ENCODE measurements at regions not wholly inside any gene's neighbourhood (a gene's known extent, or its start where the extent isn't known, plus 50 kb on each side); places are given as distances from the start of the nearest gene placed in this dataset.

DNA sequence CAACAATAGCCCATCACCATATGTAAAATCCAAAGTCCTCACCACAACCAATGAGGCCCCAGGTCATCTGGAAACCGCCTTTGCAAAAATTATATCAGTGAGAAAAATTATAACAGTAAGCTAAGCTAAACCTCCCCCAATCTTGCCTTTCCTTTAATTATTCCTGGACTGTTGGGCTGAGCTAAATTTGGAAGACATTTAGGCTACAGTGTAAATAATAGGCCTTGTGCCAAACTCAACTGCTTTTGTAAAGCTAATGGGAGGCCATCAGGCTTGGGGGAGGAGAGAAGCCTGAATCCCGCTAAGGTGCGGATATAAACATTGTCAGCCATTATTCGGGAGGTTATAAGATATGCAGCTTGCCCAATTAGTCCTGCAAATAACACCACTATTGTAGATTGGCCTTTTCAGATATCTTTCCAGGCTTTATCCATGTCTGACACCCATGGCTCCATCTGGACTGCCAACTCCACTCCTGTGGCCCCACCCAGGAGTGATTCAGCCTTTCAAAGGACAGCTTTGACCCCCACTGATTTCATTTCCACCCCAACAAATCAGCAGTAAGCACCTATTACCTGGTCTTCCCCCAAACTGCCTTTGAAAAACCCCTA, 53.0 kb upstream of the CA12 start:
- no peaks in the 10 kb centered on the region for H3K27me3 ChIP-seq (ENCODE audit: insufficient read depth, low read length, poor library complexity, severe bottlenecking)
- TF ChIP-seq, protein P1, sequence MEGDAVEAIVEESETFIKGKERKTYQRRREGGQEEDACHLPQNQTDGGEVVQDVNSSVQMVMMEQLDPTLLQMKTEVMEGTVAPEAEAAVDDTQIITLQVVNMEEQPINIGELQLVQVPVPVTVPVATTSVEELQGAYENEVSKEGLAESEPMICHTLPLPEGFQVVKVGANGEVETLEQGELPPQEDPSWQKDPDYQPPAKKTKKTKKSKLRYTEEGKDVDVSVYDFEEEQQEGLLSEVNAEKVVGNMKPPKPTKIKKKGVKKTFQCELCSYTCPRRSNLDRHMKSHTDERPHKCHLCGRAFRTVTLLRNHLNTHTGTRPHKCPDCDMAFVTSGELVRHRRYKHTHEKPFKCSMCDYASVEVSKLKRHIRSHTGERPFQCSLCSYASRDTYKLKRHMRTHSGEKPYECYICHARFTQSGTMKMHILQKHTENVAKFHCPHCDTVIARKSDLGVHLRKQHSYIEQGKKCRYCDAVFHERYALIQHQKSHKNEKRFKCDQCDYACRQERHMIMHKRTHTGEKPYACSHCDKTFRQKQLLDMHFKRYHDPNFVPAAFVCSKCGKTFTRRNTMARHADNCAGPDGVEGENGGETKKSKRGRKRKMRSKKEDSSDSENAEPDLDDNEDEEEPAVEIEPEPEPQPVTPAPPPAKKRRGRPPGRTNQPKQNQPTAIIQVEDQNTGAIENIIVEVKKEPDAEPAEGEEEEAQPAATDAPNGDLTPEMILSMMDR (conservative IDR thresholded peaks at IDR 0.05; ENCODE audit: low read length): no peak
- no peak for TF ChIP-seq EZH2phosphoT487 (IDR thresholded peaks at IDR 0.05; ENCODE audit: borderline replicate concordance)
- H3F3A ChIP-seq (ENCODE audit: low read depth): no peaks in the 10 kb centered on the region
- no peak overlapping the region for H3K4me2 ChIP-seq (ENCODE audit: low read depth, low read length, poor library complexity, severe bottlenecking)
- no peak overlapping the region for H3K9ac ChIP-seq (ENCODE audit: low read depth, low read length, poor library complexity, severe bottlenecking)
- H4K20me1 ChIP-seq (ENCODE audit: insufficient read depth, low read length, poor library complexity, severe bottlenecking): no peaks in the 10 kb centered on the region
- H3K4me3 ChIP-seq (ENCODE audit: low read length, poor library complexity, severe bottlenecking): no peak overlapping the region
- no peak overlapping the region for H2AFZ ChIP-seq (ENCODE audit: low read length)
- no peaks in the 10 kb centered on the region for H3K9me3 ChIP-seq (ENCODE audit: insufficient read depth, low read depth, low read length)
- no peaks in the 10 kb centered on the region for H3K9me2 ChIP-seq (replicated peaks; ENCODE audit: low read depth, low read length)
- H3K4me1 ChIP-seq (ENCODE audit: insufficient read depth, low read length, poor library complexity, severe bottlenecking): no peaks in the 10 kb centered on the region
- no peaks in the 10 kb centered on the region for H3K79me2 ChIP-seq (ENCODE audit: insufficient read depth, low read length)
- no peaks in the 10 kb centered on the region for H3K36me3 ChIP-seq (ENCODE audit: insufficient read depth, low read length)

DNA sequence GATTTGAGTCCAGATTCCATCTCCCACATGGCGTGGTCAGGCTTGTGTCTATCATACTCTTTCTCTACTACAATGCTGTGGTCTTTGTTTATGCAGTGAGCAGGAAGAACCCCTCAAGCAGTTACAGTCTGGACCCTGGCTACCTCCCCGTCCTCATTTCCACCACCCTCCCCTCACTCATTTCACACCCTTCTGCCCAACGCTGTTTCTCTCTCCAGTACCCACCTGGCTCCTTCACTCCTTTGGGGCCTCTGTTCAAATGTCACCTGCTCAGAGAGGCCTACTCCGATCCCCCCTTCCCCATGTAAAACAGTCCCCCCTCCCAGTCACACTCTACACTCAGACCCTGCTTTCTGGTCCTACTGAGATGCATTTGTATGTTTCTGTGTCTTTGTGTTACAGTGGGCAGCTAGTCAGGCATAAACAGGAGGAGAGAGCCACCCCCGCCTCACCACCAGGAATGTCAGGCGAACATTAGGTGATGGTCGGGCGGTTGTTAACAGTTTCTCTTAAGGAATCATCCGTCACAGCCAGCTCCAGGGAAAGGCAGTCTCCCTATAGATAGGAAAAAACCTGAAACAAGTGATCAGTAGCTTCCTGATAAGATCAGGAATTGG, 53.7 kb upstream of the CA12 start:
- no peak for TF ChIP-seq EZH2phosphoT487 (IDR thresholded peaks at IDR 0.05; ENCODE audit: borderline replicate concordance)
- TF ChIP-seq, protein P1 (conservative IDR thresholded peaks at IDR 0.05; ENCODE audit: low read length): no peak
- no peaks in the 10 kb centered on the region for H3K4me1 ChIP-seq (ENCODE audit: insufficient read depth, low read length, poor library complexity, severe bottlenecking)
- H2AFZ ChIP-seq (ENCODE audit: low read length): no peak overlapping the region
- H3K4me3 ChIP-seq (ENCODE audit: low read length, poor library complexity, severe bottlenecking): no peak overlapping the region
- no peaks in the 10 kb centered on the region for H3K79me2 ChIP-seq (ENCODE audit: insufficient read depth, low read length)
- no peak overlapping the region for H3K4me2 ChIP-seq (ENCODE audit: low read depth, low read length, poor library complexity, severe bottlenecking)
- no peaks in the 10 kb centered on the region for H3K27me3 ChIP-seq (ENCODE audit: insufficient read depth, low read length, poor library complexity, severe bottlenecking)
- H4K20me1 ChIP-seq (ENCODE audit: insufficient read depth, low read length, poor library complexity, severe bottlenecking): no peaks in the 10 kb centered on the region
- H3K36me3 ChIP-seq (ENCODE audit: insufficient read depth, low read length): no peaks in the 10 kb centered on the region
- no peaks in the 10 kb centered on the region for H3F3A ChIP-seq (ENCODE audit: low read depth)
- H3K9me3 ChIP-seq (ENCODE audit: insufficient read depth, low read depth, low read length): no peaks in the 10 kb centered on the region
- H3K9me2 ChIP-seq (replicated peaks; ENCODE audit: low read depth, low read length): no peaks in the 10 kb centered on the region
- H3K9ac ChIP-seq (ENCODE audit: low read depth, low read length, poor library complexity, severe bottlenecking): no peak overlapping the region

DNA sequence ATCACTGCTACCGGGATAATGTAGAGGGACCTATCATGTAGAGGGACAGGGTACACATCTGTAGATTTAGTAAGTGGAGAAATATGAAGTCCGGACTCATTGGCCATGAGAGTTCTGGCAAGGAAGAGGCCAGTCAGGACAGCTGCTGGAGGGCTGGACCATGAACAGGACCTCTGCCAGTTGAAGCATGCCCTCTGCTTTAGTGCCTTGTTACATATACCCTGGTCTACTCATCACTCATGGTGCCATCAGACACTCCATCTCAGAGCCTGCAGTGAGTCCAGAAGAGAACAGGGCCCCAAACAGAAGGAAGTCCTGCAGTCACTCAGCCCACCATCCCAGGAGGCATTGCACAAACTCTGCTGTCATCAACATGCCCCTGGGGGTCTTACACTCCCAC, 54.7 kb upstream of the CA12 start:
- Histone ChIP-seq H2AFZ (ENCODE audit: low read length) (no peak overlapping the region), H3K9ac (ENCODE audit: low read depth, low read length, poor library complexity, severe bottlenecking) (no peak overlapping the region), H4K20me1 (ENCODE audit: insufficient read depth, low read length, poor library complexity, severe bottlenecking) (no peaks in the 10 kb centered on the region), H3K9me2 (replicated peaks; ENCODE audit: low read depth, low read length) (no peaks in the 10 kb centered on the region), H3K4me1 (ENCODE audit: insufficient read depth, low read length, poor library complexity, severe bottlenecking) (no peaks in the 10 kb centered on the region), H3F3A (ENCODE audit: low read depth) (no peaks in the 10 kb centered on the region), H3K9me3 (ENCODE audit: insufficient read depth, low read depth, low read length) (no peaks in the 10 kb centered on the region), H3K4me2 (ENCODE audit: low read depth, low read length, poor library complexity, severe bottlenecking) (no peak overlapping the region), H3K27me3 (ENCODE audit: insufficient read depth, low read length, poor library complexity, severe bottlenecking) (no peaks in the 10 kb centered on the region), H3K79me2 (ENCODE audit: insufficient read depth, low read length) (no peaks in the 10 kb centered on the region), H3K36me3 (ENCODE audit: insufficient read depth, low read length) (no peaks in the 10 kb centered on the region), H3K4me3 (ENCODE audit: low read length, poor library complexity, severe bottlenecking) (no peak overlapping the region)
- TF ChIP-seq, protein P1 (conservative IDR thresholded peaks at IDR 0.05; ENCODE audit: low read length): no peak
- TF ChIP-seq EZH2phosphoT487 (IDR thresholded peaks at IDR 0.05; ENCODE audit: borderline replicate concordance): no peak

All from Loucy (cell line).